Heart left ventricle (tissue), 16 donors: ENCODE measurements at regions not wholly inside any gene's neighbourhood (a gene's known extent, or its start where the extent isn't known, plus 50 kb on each side); places are given as distances from the start of the nearest gene placed in this dataset.
A peak's percentile ranks its signal among the peaks of the same experiment; 100 is the strongest.

Experiments used
- ATAC-seq, 4 donors: fragments of 200-7000 bp; cut with Tn5 transposase; one replicate each; pipeline ENCODE4 v1.9.1; 2020 to 2022; ENCODE audit warnings: moderate library complexity in 4 of 4, mild to moderate bottlenecking in 3 of 4, moderate number of reproducible peaks in 1 of 4
- DNase-seq, 5 donors: peaks; one replicate each; pipeline ENCODE4 v3.0.0-alpha.2; 2020
- H3K27ac ChIP-seq, 12 donors: fragments of 200-600 bp; sonication (generic) in 4 of 12; one replicate each; pipeline versions ENCODE4 v1.5.0 to v1.8.0; 2016 to 2022; ENCODE audit warnings: mild to moderate bottlenecking in 2 of 12
- H3K27me3 ChIP-seq, 9 donors: fragments of 200-600 bp; sonication (generic) in 2 of 9; one replicate each; pipeline versions ENCODE4 v1.5.1 to v1.8.0; 2016 to 2022; ENCODE audit warnings: mild to moderate bottlenecking in 3 of 9
- H3K36me3 ChIP-seq, 9 donors: fragments of 200-600 bp; sonication (generic) in 2 of 9; one replicate each; pipeline versions ENCODE4 v1.5.0 to v1.8.0; 2018 to 2022; ENCODE audit warnings: mild to moderate bottlenecking in 2 of 9
- H3K4me1 ChIP-seq, 12 donors: fragments of 200-600 bp; sonication (generic) in 4 of 12; one replicate each; pipeline versions ENCODE4 v1.5.0 to v1.8.0; 2016 to 2022; ENCODE audit warnings: mild to moderate bottlenecking in 3 of 12
- H3K4me3 ChIP-seq, 12 donors: fragments of 200-600 bp; sonication (generic) in 4 of 12; one replicate each; pipeline versions ENCODE4 v1.5.0 to v1.8.0; 2017 to 2022; ENCODE audit warnings: mild to moderate bottlenecking in 9 of 12, moderate library complexity in 4 of 12
- H3K9me3 ChIP-seq, 12 donors: fragments of 200-600 bp; sonication (generic) in 4 of 12; one replicate each; pipeline versions ENCODE4 v1.5.0 to v1.8.0; 2016 to 2022; ENCODE audit warnings: mild to moderate bottlenecking in 1 of 12
- CTCF ChIP-seq, 12 donors: fragments of 200-600 bp; sonication (generic) in 4 of 12; IDR thresholded peaks; one replicate each; pipeline versions ENCODE4 v1.5.0 to v1.8.0; 2018 to 2022; ENCODE audit warnings: antibody characterized with exemption in 12 of 12, mild to moderate bottlenecking in 5 of 12
- POLR2A ChIP-seq, 2 donors: fragments of 450-650 bp; IDR thresholded peaks; one replicate each; pipeline ENCODE4 v1.6.1; 2017; ENCODE audit warnings: antibody characterized with exemption in 2 of 2, mild to moderate bottlenecking in 2 of 2, moderate library complexity in 2 of 2
- WGBS, 4 donors: extraction: QIAGEN DNeasy Blood & Tissue Kit in 2 of 4; methylation state at CpG; one replicate each; pipeline versions ENCODE4 v1.1.5 to v1.1.7; 2013 to 2018; 5-methylcytosine and 5-hydroxymethylcytosine counted together
- intact Hi-C, 10 donors: fragments of 100-400 bp; cut with DNase I; formaldehyde crosslinking; loops; one replicate each; pipeline versions ENCODE4 v1.11.1 to v1.14.2; 2022
- donor health status: ischemic (EF 13 %, LVEDD 7.1; RV severe dilation, severe dysfunction).
- donor health status: healthy with polysubstance abuse.
- donor health status: DM: no; HTN: yes; CAD: no.
- donor health status: DM: no; HTN: no; CAD: no.
- donor health status: ischemic (EF 25% LVEDD 6.9; RV normal size, moderate dysfunction).
- donor health status: ischemic (EF 25% LVEDD 5.7; RV mildly dilated, moderate dysfunction).
- donor health status: healthy.
- donor health status: DM: yes; HTN: yes; CAD: no.
- donor health status: ischemic (EF 35%, LVEDD 5.7; RV mildly dilated, moderate dysfunction).
- donor health status: nonischemic (EF 11% LVEDD 7.7; RV severe dilation, severe dysfunction).
- donor health status: DM: yes; HTN: yes; CAD: no.
- donor health status: PGD.
- donor health status: ischemic (EF 29% LVEDD 5.4; RV normal size, mild dysfunction).
- donor health status: nonischemic (EF 23%, LVEDD 6.1; RV moderate dilation, normal function).

GRCh38 chr13:44307844-44308243 lies 65.8 kb upstream of the SERP2 start:
- H3K9me3 ChIP-seq, result no peaks in the 10 kb centered on the region
- no peaks in the 10 kb centered on the region for H3K36me3 ChIP-seq
- peaks cover 18 to 69% (median 46%) of the 10 kb centered on the region in 12 donors for H3K4me1 ChIP-seq
- no peak for TF ChIP-seq POLR2A (IDR thresholded peaks at IDR 0.05)
- TF ChIP-seq CTCF (IDR thresholded peaks at IDR 0.05), result no peak
- WGBS, 4 donors, result 77 to 92% (median 86%) methylated on average over 2 of the region's 2 CpGs
- H3K27me3 ChIP-seq, result no peaks in the 10 kb centered on the region
- peak overlapping the region in 11 of 12 donors; percentile 47 to 96 (median 88) for H3K27ac ChIP-seq
- DNase-seq, result no peak
- intact Hi-C loops, result loop anchor here in 9 of 10 donors (2.0 to 10.0 kb wide), 10 partner anchors 36 to 256 kb away; partner anchors contain the start of gene SERP2 (in 1 of the 9)
- H3K4me3 ChIP-seq, result no peak overlapping the region
- ATAC-seq, result no peak

- Histone ChIP-seq H3K27me3 (no peaks in the 10 kb centered on the region), H3K4me3 (no peak overlapping the region), H3K9me3 (no peaks in the 10 kb centered on the region), H3K4me1 (peaks cover 13 to 63% (median 41%) of the 10 kb centered on the region in 12 donors), H3K27ac (peak overlapping the region in 4 of 12 donors; percentile 65 to 89 (median 87)), H3K36me3 (no peaks in the 10 kb centered on the region)
- intact Hi-C loops, result loop anchor here in 9 of 10 donors (5.0 to 10.0 kb wide), 9 partner anchors 36 to 256 kb away; partner anchors contain the start of gene SERP2 (in 1 of the 9)
- no peak for DNase-seq
- WGBS, 4 donors, result 94 to 100% (median 97%) methylated on average over 3 of the region's 3 CpGs
- no peak for TF ChIP-seq CTCF (IDR thresholded peaks at IDR 0.05)
- no peak for TF ChIP-seq POLR2A (IDR thresholded peaks at IDR 0.05)
- ATAC-seq, result no peak
These were observed 65.3 kb upstream of the SERP2 start for GRCh38 chr13:44308352-44308751.

- DNase-seq (peak; percentile 50 to 75 (median 64)), ATAC-seq (peak; percentile 63 to 78 (median 76))
- no peaks in the 10 kb centered on the region for H3K36me3 ChIP-seq
- WGBS, 4 donors, result 39 to 51% (median 48%) methylated on average over 15 of the region's 15 CpGs
- no peak for TF ChIP-seq POLR2A (IDR thresholded peaks at IDR 0.05)
- TF ChIP-seq CTCF (IDR thresholded peaks at IDR 0.05), result no peak
- peaks cover 5 to 48% (median 28%) of the 10 kb centered on the region in 12 donors for H3K4me1 ChIP-seq
- H3K4me3 ChIP-seq, result peak overlapping the region in 2 of 12 donors; percentile 10 to 11
- intact Hi-C loops, result loop anchor here in 9 of 10 donors (5.0 to 10.0 kb wide), 11 partner anchors 38 to 258 kb away; partner anchors contain the start of gene SERP2 (in 2 of the 9)
- no peaks in the 10 kb centered on the region for H3K9me3 ChIP-seq
- H3K27ac ChIP-seq, result peak overlapping the region in 9 of 12 donors; percentile 44 to 87 (median 66)
- no peaks in the 10 kb centered on the region for H3K27me3 ChIP-seq
These were observed 63.5 kb upstream of the SERP2 start for GRCh38 chr13:44309794-44310757.
